Stimulated activated CD8-positive, alpha-beta memory T cell treated with anti-CD3 and anti-CD28 coated beads, Interleukin-7, amount 100 ng/mL, for 48 hours (primary cell): ENCODE measurements at regions not wholly inside any gene's neighbourhood (a gene's known extent, or its start where the extent isn't known, plus 50 kb on each side); places are given as distances from the start of the nearest gene placed in this dataset.

Experiments
- DNase-seq, 2 donors: peaks; one replicate each; pipeline ENCODE4 v3.0.0-alpha.2; 2020; ENCODE audit warnings: low read depth in 1 of 2; ENCODE audit errors: extremely low read depth in 1 of 2

DNA sequence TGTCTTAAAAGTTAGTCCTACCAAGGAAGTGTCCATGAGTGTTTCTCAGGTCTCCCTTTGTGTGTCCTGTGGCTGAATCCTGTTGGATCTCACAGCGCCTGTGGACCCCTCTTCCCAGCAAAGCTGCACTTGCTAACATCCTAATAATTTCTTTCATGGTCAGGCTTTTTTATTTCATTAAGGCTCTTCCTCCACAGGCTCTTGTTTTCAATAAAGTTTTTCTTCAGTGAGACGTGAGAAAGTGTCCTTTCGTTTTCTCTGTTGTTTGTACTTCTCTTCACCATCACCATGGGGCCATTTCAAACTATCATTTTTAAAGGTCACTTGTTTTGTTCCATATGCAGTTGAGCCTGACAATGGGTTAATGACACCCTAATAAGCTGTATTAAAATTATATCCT, 231.5 kb downstream of the LMO4 start:
- no peak for DNase-seq

- no peak for DNase-seq
Measured at GRCh38 chr1:87560601-87561360, 232.1 kb downstream of the LMO4 start.

DNA sequence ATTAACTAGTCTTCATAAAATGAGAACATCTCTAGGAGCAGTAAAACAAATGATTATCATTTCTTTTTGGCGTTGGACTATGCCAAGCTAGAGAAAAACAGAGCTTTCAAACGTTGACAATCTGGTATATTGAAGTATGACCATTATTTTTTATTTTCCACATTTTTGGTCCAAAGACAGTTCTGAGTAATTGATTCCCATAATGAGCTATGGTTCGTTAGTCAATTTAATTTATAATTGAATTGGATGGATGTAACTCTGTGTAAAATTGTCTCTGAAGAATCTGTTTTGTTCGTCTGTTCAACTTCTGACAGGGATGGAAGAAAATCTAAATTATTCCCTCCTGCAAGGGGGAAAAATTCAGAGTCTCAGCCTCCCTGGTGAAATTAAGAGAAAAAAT, 234.5 kb downstream of the LMO4 start:
- no peak for DNase-seq

DNA sequence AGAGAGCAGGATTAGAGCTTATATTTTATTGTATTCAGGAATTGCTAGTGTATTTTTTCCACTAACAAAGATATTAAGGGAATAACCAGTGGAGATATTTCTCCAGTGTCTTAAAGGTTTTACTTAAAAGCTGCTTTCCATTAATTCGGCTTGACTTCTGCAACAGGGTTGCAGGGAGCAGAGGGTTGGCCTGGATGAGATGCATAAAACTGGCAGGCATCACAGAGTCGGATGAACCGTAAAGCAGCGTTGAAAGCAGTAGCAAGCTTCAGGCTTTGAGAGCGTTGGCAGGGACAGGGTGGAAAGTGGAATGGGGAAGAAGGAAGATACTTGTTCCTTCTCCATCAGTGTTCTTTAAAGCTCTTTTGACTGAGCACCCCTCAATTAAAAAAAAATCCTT, 237.2 kb downstream of the LMO4 start:
- no peak for DNase-seq

GRCh38 chr1:87568005-87568404, 239.3 kb downstream of the LMO4 start:
- no peak for DNase-seq

DNA sequence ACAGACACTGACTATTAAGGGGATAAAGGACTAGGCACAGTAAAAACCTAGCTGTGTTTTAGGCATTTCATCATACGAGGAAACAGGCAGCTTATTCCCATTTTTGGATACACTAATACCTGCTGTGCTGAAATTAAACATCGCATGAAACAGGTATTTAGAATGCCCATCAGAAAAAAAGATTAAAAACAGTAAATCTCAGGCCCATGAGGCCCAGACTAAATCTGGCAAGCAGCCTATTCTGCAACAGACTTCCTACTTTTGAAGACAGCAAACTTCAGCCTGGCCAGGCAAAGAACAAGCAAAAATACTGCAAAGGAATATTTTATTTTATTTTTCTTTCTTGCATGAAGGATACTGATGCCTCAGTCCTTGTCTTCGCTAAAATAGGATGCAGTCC, 240.2 kb downstream of the LMO4 start:
- DNase-seq, result no peak

DNA sequence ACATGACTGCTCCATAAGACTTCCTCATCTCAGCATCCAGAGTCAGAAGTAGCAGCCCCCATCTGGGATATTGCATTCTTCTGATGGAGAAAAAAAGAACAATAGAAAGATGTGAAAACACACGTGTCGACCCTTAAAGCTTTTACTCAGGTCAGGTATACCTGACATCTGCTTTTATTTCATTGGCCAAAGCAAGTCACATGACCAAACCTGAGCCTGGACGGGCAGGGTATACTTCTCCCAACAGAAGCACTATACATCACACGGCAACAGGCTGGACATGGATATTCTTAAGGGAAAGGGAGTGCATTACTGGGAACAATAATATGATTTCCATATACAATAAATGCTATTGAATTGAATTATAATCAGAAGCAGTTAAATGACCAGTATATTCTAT, 243.3 kb downstream of the LMO4 start:
- no peak for DNase-seq

- DNase-seq, result no peak
Measured at GRCh38 chr1:87572891-87573290, 244.2 kb downstream of the LMO4 start.

DNA sequence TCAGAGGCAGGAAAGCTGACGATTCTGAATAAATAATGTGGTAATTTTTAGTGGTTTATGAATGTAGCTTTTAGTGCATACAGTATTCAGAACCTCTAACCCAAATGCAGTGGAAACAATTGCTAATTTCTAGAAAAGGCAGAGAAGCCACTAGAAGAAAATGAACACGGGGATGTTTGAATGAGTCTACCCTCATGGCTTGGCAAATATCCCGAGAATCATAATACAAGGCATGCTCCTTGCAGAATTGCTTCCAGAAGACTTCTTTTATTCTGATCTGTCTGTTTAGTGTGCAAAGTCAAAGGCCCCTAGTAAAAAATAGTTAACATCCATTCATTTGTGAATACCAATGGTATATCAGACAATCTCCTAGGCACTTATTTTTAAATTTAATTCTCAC, 246.8 kb downstream of the LMO4 start:
- no peak for DNase-seq

DNA sequence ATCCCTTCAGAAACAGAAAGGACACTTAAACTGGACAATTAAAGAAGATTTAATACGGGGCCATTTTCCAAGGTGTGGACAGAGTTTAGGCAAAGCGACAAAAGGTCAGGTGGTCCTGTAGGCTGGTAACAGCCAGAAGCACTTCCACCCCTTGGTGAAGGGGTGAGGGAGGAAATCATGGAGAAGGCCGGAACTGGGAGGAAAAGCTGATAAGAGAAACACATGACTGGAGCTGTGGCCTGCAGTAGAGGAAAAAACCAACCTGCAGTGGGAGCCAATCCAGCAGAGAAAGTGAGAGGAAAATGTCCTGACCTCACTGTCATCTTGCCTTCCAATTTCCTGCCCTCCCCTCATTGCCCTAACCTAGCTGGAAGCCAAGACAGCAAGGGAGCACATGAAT, 249.8 kb downstream of the LMO4 start:
- no peak for DNase-seq

- DNase-seq, result no peak
Measured at GRCh38 chr1:87583459-87583858, 254.8 kb downstream of the LMO4 start.

- DNase-seq, result no peak
Measured at GRCh38 chr1:87584586-87584985, 255.9 kb downstream of the LMO4 start.

DNA sequence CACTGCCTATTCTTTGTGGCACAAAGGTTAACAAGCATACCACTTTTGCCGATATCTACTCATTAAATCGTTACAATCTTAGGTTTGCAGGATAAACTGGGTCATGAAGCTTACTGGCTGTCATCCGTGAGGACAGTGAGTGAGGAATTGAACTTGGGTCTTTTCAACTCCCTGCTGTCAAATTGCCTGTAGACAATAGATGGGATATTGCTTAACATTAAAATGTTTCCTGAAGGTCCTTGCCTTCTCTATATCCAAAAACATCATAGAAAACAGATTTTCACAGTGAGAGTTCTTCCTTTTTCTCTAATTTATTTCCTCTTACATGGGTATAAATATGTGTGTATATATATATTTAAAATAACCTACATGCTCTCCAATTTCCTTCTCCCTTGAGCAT, 257.8 kb downstream of the LMO4 start:
- DNase-seq, result no peak

DNA sequence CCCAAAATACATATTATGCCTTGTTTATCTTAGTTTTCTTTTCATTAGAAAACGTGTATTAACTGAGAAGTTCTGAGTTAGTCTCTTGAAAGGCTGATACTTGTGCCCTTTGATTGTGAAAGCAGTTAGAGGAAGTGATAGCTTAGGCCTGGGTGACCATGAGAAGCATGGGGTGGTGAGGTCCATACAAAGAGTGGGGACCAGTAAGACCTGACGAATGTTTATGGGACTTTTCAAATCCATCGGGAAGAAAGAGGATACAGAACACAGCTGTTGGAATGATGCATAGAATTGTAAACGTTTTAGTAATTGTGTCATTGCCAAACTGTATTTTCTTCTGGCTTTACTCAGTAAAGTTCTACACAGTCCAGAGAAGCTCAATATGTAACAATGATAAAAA, 259.8 kb downstream of the LMO4 start:
- no peak for DNase-seq

DNA sequence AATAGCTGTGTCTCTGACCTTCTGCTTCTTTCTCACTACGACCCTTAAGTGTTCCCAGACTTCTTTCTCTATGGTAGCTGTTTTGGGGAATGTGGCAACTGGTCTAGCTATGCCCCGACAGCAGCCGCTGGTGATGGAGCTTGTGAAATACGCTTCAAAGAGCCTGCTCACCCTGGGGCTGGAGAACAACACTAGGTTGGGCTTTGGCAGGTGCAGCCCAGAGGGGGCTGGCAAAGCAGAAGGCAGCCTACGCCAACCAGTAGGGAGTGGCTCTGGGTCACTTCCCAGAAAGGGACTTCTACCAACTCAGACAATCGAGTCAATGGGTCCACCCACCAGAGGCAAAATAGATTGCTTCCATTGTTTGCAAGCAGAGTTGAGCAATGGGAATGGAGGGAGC, 262.8 kb downstream of the LMO4 start:
- no peak for DNase-seq

DNA sequence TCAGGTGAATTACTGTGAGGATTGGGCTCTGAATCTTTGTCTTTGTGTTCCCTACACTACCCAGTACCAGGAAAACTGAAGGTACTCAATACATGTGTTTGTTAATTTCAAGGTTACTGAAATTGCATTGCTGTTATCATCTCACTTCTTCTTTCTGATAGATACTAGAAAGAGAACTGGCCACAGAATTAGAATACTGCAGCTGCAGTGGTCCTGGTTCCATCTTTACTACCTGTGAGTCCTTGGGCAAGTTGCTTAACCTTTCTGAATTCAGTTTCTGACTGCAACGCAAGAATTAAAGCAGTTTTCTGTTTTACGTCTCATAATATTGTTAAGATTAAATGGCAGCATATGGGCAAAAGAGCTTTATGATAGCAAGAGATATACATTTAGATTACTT, 263.5 kb downstream of the LMO4 start:
- no peak for DNase-seq

DNA sequence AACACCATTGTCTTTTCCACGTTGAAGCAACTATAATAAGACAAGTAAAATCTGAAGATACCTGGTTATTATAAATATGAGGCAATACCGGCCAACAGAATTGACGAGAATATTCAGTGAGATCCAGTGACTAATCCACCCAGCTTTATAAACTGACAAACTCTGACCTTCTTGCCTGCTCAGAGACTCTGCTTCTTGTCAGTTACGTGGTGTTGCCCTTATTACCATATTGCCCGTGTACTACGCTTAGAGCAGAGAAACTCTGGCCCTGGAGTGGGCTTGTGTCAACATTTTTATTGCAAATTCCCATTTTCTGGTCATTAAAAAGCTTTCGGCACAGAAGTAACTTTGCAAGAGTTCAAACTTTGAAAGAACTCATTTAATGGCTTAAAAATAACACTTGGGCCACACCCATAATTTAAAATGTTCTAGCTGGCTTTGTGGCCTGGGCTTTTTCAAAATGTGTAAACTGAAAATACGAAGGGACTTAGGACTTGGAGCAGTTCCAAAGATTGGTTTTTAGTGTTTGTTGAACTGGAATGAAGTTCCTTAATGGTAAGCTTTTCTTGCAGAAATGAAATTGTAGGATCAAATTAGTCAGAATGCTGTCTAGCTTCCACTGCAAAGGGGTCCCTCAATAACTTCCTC, 266.2 kb downstream of the LMO4 start:
- no peak for DNase-seq

GRCh38 chr1:87595384-87595781, 266.7 kb downstream of the LMO4 start:
- DNase-seq, result no peak

GRCh38 chr1:87598429-87598828, 269.7 kb downstream of the LMO4 start:
- no peak for DNase-seq

DNA sequence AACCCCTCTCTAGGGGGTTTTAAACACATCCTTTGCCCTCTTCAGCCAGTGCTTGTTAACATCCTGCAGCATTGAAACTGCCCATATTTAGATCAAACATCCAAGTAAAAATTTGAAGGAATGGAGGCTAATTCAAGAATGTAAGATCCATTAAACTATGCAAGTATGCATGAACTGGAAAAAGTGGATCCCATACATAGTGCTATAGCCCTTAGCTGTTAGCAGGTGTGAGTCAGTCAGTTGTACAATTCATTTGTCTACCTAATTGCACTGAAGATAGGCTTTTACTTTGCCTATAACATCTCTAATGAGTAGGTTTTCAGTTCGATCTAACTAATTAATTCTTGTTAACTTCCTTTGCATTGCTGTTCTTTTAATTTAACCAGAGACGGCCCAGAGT, 270.9 kb downstream of the LMO4 start:
- no peak for DNase-seq

DNA sequence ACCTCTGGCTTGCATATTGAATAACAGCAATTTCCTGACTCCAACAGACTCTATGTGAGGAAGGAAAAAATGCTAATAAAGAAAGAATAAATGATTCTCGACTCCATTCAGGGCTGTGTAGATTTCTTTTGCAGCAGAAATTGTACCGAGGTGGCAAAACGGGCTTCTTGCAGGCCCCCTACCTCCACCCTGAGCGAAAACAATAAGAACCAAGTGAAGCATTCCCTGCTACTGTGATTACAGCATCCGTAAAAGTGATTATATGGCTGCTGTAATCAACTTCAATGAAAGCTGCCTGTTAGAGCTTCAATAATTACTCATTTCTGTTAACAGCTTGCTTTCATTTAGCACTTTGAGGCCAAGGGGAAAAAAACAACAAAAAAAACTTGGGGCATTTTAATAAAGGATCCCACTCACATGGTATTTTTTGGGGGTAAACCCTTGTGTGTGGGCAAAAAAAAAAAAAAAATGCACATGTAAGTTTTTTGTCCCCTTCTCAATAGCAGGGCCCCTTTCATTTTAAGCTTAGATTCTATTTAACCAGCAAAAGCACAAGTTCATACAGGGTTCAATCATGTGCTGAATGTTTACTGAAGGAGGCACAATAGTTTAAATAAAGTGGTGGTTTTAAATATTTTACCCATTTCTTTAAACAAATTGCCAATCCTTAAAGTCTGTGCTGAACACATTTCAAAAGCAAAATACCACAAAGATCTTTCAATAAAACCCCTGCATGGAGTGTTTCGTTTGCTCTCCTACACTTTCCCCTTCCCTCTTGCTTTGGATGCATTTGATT, 271.6 kb downstream of the LMO4 start:
- DNase-seq, result no peak

GRCh38 chr1:87600854-87601253, 272.2 kb downstream of the LMO4 start:
- DNase-seq, result no peak
